HG02759 (cell line): ENCODE measurements at regions not wholly inside any gene's neighbourhood (a gene's known extent, or its start where the extent isn't known, plus 50 kb on each side); places are given as distances from the start of the nearest gene placed in this dataset.

Source experiments
- ATAC-seq: cut with Tn5 transposase; IDR thresholded peaks from one replicate; pipeline ENCODE4 v1.9.1; 2021; ENCODE audit warnings: mild to moderate bottlenecking, moderate library complexity; ENCODE audit not compliant: unreplicated experiment

DNA sequence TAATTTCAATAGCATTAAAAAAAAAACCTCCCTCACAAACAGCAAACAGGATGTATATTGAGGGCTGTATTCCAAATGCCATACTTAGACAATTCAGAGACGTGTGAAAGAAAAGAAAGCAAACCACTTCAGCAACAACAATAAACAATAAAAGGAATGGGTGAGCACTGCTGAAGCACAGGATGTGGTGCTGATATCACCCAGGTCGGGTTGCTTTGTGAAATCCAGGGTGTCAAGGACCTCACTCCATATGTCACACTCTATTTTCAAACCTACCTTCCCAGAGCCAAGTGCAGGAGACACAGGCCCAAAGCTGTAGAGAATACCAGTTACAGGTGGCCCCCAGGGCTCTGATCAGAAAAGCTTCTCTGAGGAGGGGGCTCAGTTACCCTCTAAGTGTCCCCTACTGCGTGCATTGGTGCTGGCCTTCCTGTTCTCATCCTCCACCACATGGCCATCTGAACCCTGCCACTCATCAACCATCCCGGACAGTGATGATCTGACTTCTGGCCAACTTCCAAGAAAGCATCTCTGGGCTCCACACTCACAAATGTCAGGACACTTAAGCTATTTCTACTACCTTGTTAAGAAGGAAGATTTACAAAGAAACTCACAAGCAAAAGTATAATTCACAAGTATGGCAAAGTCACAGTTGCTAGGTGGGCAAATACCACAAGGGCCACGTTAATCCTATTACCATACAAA lies 363.0 kb downstream of the SS18 start:
- ATAC-seq, result no peak

DNA sequence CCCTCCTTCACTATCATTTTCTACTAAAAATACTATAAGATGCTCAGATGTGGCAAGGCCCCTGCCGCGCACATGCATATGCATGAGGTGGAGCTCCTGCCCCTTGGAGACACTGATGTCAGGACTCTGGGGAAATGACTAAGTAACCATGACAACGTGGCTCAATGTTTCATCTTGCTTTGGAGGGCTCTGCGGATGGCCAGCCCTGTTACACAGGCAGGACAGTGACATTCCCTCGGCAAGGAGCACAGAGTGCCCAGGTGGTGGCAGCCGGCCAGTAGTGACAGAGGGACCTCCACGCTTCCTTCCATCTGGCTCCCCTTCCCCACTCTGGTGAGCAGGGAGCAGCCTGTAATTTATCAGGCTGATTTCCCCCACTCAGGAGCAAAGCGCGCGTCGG lies 364.1 kb downstream of the SS18 start:
- no peak for ATAC-seq

DNA sequence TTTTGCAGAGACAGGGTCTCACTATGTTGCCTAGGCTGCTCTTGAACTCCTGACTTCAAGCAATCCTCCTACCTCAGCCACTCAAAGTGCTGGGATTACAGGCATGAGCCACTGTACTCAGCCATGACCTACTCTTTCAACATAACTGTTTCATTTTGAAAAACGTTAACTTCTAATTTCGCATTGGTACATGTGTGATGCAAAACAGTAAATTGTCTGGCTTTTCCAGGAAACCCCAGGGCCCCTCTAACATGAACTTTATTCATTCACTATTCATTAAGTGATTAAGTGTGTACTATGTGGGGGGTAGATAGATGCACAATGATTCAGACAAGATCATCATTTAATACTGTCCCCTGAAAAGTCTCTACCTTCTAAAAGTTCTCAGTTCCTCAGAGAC lies 364.9 kb downstream of the SS18 start:
- no peak for ATAC-seq

DNA sequence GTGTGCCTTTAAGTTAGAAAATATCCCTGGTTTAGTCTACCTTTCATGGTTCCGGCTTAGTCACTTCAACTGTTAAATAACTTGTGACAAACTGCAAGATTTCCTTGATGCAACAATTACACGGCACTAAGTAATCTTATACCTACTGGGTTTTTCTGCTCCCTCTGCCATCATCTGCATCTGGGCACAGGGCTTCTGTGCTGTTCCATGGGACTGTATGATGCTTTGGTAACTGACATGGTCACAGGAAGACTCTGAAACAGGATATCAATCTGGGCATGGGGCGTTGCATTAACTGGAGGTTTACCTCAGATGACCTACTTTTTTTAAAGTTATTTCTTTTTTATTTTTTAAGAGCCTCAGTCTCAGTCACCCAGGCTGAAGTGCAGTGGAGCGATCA lies 365.4 kb downstream of the SS18 start:
- ATAC-seq, result no peak

DNA sequence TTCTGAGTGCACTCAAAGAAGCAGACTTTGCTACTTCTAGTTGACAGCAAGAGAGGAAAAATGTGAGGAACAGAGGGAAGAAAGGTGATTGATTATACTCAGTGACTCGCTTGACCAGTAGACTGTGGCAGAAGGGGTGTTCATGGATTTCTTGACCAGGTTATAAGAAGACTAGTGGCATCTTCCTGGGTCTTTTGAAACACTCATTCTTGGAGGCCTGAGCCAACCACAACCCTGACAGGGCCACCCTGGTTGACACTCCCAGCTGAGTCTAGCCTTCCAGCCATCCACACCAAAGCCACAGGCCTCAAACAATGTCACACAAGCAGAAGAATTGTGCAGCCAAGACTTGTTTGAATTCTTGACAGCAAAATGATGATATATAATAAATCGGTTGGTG lies 366.3 kb downstream of the SS18 start:
- no peak for ATAC-seq

DNA sequence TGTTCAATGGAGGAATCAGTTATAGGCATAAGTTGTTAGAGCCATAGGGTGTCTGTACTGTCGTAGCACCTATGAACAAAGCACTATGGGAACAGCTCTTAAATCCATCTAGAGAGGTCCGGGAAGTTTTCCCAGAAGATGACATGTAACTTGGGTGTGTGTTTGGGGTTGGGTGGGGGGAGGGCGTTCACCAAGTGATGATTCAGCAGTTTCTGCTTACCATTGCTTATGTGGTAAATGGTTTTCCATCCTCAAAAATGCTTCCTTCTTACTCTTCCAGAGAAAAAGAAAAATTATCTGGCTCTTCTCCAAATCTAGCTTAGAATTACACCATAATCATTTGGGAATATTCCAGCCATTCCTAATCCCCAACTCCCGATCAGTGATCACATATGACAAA lies 361.1 kb upstream of the ZNF521 start:
- no peak for ATAC-seq

DNA sequence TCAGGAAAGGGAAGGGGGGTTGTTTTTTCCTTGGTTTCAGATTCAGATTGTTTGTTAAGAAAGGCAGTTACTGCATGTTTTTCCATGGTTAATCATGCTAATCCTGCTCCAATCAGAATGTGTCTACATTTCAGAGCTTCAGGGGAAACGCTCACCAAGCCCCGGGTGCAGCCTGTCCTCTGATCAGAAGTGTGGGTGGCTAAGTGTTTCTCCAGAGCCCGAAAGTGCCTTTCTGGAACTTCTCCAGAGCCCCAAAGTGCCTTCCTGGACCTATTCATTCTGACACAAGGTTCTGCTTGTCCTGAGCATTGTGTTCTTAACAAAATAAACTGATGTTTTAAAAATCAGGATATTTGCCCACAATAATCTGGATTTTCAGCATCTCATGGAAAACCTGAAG lies 359.0 kb upstream of the ZNF521 start:
- ATAC-seq, result no peak

DNA sequence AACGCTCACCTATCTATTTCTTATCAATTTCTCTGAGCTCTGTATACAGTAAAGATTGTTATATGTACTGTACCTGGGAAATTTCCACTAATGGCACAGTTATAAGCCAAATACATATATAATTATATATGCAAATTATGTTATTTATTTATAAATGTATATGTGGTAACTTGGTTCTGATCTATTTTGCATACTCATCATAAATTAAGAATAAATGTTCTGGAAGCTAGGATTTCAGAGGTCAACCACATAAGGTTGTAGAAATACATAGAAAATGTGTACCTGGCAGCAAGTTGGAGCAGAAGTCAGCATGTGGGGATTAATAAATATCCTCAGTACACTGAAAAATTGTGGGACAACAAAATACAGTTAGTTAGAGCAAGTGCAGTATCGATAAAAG lies 353.7 kb upstream of the ZNF521 start:
- no peak for ATAC-seq

DNA sequence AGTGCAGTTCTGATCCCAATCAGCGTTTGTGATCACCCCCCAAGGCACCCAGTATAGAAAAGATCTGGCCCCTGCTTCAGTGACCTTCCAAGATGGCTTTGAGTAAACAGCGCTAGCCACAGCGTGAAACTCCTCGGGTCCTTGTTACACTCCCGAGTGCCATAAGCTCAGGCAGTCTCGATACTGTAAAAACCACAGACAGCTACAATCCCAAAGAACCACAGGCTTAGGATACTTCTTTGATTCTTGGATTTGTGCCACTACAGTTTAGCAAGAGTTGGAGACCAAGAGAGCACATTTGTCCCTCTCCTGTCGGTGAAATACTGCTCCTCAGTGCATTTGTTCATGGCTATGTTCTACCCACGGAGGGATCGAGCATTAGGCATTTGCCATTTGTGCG lies 352.5 kb upstream of the ZNF521 start:
- no peak for ATAC-seq

DNA sequence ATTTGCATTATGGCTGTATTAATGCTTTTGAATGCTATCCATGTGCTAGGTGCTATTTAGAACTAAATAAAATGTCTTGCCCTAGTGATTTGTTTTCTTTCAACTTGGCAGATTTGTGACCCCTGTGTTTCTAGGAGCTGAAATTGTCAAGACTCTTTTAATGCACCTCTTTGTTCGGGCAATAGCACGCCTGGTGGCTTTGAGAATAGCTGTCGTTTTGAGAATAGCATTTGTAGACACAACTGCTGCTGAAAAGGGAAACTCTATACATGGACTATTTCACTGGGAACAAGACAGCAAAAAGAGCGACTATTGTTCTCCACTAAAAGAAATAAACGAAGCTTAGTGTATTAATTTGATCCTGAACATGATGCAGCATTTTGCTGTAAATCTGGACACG lies 352.1 kb upstream of the ZNF521 start:
- ATAC-seq, result no peak

DNA sequence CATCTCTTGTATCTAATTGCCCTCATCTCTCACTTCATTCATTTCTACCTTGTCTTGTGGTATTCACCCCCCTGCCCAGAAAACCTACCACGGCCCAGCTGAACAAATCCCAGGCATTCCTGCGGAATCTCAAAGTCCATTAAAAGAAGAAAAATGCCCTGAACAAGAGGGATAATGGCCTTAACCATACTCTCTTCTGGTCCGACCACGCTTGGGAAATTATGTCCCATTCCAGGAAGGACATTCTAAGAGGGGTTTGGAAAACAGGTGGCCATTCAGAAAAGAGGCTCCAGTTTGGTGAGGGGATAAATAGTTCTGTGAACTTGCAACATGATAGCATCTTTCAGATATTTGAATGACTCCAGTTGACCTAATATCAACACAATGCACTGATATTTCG lies 349.9 kb upstream of the ZNF521 start:
- ATAC-seq, result no peak

DNA sequence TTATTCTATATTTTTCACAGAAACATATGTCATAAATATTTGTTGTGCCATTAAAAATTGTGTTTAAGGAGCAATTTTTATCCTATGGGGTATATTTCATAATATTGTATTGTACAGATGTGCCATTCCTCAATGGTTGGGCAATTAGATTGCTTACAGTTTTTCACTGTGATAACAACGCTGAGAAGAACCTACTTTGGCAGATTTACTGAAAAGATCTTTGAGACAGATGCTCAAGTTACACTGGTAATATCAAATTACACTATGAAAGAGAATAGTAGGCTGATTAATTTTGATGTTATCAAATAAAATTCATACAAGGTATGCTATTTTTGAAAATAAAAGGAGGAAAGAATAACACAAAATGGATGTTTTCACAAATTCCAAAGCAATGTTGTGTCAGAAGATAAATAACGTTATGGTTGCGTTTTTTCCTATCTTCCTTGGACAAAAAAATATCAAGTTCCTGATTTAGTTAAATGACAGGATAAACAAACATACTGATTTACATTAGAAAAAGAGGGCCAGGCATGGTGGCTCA lies 335.1 kb upstream of the ZNF521 start:
- no peak for ATAC-seq

DNA sequence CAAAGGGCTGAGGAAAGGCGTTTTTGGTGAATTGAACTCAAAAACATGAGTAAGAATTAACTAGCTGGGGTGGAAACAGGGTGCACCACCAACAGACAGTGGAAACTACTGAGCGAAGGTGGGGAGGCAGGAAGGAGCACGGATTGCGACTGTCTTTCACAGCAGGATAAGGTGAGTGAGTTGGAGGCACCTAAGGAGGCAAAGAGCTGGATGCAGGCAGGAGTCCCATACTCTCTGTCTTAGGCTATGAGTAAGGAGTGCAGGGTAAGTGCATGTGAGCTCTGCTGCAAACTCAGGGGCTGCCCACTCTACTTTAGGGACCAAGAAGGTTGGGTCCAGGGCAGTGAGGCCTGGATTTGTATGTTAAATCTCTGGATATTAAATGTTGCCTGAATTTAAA lies 333.1 kb upstream of the ZNF521 start:
- ATAC-seq, result no peak

DNA sequence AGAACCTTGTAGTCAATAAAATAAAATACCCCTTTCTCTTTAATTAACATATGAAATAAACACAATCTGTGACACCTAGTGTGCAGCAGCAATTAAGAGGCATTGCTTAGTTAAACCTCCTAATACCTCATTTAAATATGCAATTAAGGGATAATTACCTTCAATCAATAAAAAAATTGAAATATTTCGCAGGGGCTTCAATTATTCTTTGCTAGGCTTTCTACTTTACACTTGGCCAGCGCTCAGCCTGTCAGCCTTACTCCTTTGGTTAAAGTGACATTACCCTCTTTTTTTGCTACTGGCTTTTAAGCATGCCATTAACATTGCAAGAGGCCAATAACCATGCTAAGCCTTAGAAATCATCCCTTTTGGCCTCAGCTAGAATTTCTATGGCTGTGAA lies 327.5 kb upstream of the ZNF521 start:
- no peak for ATAC-seq

DNA sequence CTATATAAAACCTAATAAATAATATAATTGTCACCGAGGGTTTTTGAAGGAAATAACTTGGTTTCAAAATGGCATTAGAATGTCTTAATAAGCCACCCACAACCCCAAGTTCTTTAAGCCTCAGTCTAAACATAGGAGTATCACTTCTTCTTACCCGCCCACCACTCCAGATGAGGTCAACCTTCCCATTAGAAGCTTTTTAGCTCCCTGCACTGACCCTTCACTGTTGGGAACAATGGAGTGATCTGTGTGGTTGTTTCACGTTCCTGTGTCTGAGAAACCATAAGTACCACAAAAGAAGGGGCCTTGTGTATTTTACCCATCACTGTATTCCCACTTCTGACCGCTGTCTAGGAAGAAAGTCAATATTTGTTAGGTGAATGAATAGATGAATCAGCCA lies 326.3 kb upstream of the ZNF521 start:
- ATAC-seq, result no peak

DNA sequence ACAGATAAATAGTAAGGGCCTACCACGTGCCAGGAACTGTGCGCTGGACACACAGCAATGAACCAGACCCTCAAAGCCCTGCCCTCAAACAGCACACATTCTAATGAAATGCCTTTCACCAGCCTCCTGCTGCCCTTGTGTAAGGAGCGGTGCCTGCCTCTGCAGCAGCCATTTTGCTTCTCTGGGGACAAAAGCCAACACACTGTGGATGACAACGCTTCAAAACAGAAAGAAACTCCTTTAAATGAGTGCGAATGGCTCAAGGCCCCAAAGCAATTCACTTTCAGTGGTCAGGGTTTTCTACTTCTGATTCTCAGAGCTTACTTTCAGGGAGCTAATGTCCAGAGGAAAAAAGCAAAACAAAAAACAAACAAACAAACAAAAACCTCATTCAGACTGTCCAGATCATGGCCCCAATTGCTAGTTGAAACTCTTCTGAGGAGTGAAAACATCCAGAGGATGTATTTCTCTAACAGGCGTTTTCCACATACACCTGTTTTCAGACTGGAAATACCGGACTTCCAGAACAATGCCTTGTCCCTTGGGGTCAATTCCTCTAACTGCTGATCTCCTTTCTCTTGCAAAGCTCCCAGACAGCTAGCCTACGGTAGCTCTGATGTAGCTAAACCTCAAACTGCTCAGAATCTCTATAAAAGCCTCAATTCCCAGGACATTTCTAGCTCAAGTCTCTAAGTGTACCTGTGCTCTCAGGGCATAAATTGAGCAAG lies 323.3 kb upstream of the ZNF521 start:
- no peak for ATAC-seq

DNA sequence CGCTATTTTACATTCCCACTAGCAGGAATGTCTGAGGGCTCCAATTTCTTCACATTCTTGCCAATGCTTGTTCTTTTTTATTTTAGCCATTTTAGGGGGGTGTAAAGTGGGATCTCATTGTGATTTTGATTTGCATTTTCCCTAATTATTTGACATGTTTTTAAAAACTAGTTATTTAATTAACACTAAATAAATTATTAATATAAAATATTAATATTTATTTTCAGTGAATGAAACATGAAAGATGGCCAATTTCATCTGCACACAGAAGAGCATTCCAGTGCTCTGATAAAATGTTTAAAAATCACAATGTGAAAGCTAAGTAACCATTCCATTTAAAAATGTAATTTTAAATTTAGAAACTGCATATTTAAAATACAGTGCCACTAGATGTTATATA lies 322.2 kb upstream of the ZNF521 start:
- no peak for ATAC-seq

DNA sequence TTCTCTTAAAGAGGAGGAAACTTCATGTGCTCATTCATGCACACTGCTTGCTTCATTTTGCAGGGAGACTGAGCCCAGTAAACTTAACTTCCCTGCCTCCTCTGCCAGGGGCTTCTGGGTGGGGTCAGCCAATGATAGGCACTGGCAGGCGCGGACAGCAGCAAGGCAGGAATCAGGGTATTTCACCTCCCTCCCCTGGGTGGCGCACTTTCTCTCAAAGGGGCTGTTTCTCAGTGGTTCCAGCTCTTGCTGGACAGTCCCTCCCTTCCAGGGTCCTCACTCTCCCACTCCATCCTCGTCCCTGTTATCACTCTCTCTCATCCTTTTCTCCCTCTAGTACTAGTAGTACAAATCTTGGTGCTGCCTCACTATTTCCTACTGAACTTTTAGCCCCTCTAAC lies 320.5 kb upstream of the ZNF521 start:
- ATAC-seq, result no peak

DNA sequence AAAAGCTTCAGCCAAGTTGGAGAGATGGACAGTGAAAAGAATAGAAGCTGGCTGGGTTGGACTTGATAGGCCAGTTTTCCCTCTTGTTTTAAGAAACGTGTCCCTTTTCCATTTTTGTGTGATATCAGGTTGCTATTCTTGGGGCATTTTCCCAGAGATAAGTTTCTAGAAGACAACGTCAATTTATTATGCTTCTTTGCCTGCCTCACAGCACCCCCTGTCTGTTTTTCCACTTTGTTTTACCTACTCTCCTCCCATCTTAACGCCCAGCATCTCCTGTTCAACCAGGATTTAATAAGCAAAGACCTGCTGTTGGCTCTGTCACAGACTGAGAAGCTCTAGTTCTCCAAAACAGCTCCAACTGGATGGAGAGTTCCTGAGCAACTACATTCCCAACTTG lies 317.8 kb upstream of the ZNF521 start:
- no peak for ATAC-seq

DNA sequence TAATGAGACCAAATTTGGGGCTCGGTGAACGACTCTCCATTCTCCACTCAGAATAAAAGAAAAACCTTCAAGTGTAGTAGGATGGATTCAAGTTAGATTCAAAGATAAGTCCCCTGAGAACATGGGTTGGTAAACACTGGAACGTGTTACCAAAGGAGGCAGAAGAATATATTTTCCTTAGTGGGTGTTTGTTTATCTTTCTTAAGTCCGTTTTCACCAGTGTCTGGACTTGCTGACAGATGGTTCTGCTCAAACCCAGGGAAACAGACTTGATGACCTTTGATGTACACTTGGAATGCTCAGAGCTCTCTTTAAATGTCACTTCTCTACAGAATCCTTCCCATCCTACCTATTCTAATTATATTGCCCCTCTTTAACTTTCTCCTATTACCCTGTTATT lies 310.3 kb upstream of the ZNF521 start:
- ATAC-seq, result no peak

DNA sequence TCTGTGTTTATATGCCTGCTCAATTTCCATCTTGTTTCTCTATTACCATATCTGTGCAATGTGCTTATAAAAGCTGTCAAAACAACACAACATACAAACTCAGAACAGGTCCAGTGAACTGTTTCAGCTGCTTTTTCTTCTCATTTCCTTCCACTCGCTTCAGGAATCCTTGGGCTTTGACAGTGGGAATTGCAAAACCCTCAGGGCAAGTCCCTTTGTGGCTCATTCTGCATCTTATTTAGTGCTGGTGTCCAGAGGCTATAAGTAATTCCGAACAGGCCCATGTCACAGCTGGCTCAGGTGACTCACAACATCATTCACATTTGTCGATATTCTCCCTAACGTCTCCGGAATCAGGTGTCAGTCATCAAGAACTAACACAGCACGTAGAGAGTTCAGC lies 309.9 kb upstream of the ZNF521 start:
- no peak for ATAC-seq

DNA sequence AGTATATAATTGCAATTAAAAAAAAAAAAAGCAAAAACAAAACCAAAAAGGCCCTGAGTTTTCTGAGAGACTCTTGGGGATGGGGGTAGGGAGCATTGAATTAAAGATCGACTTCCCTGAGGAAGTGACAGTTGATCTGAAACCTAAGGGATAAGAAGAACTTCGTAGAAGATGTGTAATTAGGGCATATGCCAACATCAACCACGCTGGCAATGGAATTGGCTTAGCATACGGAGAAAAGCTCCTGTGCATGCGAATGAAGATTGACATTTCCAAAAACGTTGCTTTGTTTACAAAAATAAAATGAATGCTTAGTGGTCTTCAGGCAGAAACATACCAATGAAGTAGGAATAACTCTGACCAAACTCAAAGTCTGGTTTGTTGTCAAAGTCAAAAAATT lies 307.6 kb upstream of the ZNF521 start:
- ATAC-seq, result no peak

DNA sequence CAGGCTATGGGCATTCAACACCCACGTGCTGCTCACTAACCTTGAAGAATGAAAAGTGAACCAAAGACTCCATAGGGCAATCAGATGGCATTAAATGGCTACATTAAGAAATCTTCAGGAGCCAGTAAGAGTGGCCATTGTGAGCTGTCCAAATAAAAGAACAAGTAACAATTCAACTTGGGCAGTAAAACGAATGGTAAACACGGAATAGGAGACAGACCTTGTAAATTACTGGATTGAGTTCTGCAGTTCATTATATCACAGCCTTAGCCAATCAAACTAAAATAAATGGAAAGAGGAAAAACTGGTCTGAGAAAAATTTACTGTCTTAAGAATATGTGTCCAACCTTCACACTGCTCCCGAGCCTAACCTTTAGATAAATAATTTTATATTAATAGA lies 306.5 kb upstream of the ZNF521 start:
- ATAC-seq, result no peak
